GM18951 (cell line): ENCODE measurements at regions not wholly inside any gene's neighbourhood (a gene's known extent, or its start where the extent isn't known, plus 50 kb on each side); places are given as distances from the start of the nearest gene placed in this dataset.
"Not testable (repeated sequence)": the region's sequence is repeated elsewhere in the genome, so short reads cannot be mapped to it uniquely, and the experiment has no call there.

ENCODE experiments used
- POLR2A ChIP-seq: IDR thresholded peaks from 4 replicates; pipeline ENCODE4 v1.6.1; 2011; ENCODE audit warnings: mild to moderate bottlenecking; ENCODE audit not compliant: insufficient read length, insufficient read depth; ENCODE audit errors: extremely low read depth
- in situ Hi-C: fragments of 300-500 bp; cut with MboI; formaldehyde crosslinking; loops from one replicate; pipeline ENCODE4 v1.12.0; 2022; ENCODE audit warnings: low sequenced_read_pairs, mixed read lengths, inconsistent platforms; ENCODE audit not compliant: unreplicated experiment

- in situ Hi-C loops: no loop called here
- no peak for TF ChIP-seq POLR2A
Observed at GRCh38 chr6:165837948-165838745, 175.1 kb upstream of the PDE10A start.

- in situ Hi-C loops: not testable (repeated sequence)
Observed at GRCh38 chr6:165836648-165837047, 173.6 kb upstream of the PDE10A start.

GRCh38 chr6:165835410-165835851 lies 172.4 kb upstream of the PDE10A start:
- in situ Hi-C loops: no loop called here

GRCh38 chr6:165834613-165835259 lies 171.7 kb upstream of the PDE10A start:
- no peak for TF ChIP-seq POLR2A
- in situ Hi-C loops: no loop called here

More at GRCh38 chr6:165835410-165835851, 172.4 kb upstream of the PDE10A start:
- TF ChIP-seq POLR2A: no peak

- TF ChIP-seq POLR2A: no peak
- in situ Hi-C loops: no loop called here
Observed at GRCh38 chr6:165833355-165833754, 170.3 kb upstream of the PDE10A start.

GRCh38 chr6:165831812-165832510 lies 168.9 kb upstream of the PDE10A start:
- in situ Hi-C loops: no loop called here
- TF ChIP-seq POLR2A: no peak

- in situ Hi-C loops: no loop called here
- TF ChIP-seq POLR2A: no peak
Observed at GRCh38 chr6:165830761-165831160, 167.7 kb upstream of the PDE10A start.

GRCh38 chr6:165829376-165829775 lies 166.3 kb upstream of the PDE10A start:
- TF ChIP-seq POLR2A: no peak
- in situ Hi-C loops: no loop called here

GRCh38 chr6:165827190-165827518 lies 164.1 kb upstream of the PDE10A start:
- no peak for TF ChIP-seq POLR2A
- in situ Hi-C loops: no loop called here

GRCh38 chr6:165826487-165827189 lies 163.6 kb upstream of the PDE10A start:
- TF ChIP-seq POLR2A: no peak
- in situ Hi-C loops: no loop called here

GRCh38 chr6:165825256-165825815 lies 162.3 kb upstream of the PDE10A start:
- no peak for TF ChIP-seq POLR2A
- in situ Hi-C loops: no loop called here

- in situ Hi-C loops: no loop called here
- TF ChIP-seq POLR2A: no peak
Observed at GRCh38 chr6:165823609-165824326, 160.7 kb upstream of the PDE10A start.
